ENCODE measurements at regions not wholly inside any gene's neighbourhood (a gene's known extent, or its start where the extent isn't known, plus 50 kb on each side); places are given as distances from the start of the nearest gene placed in this dataset.
"Not testable (repeated sequence)": the region's sequence is repeated elsewhere in the genome, so short reads cannot be mapped to it uniquely, and the experiment has no call there.

GRCh38 chr7:66413379-66414114 is 208.4 kb downstream of the TPST1 start:
- DNase-seq = peak; percentile 41

- DNase-seq = no peak
Observed at GRCh38 chr7:66415659-66416265, 210.6 kb downstream of the TPST1 start.

- no peak for DNase-seq
Observed at GRCh38 chr7:66418537-66418936, 210.1 kb upstream of the KCTD7 start.

GRCh38 chr7:66419210-66419609 is 209.5 kb upstream of the KCTD7 start:
- no peak for DNase-seq

- DNase-seq = no peak
Observed at GRCh38 chr7:66421830-66422475, 206.7 kb upstream of the KCTD7 start.

GRCh38 chr7:66423729-66424128 is 205.0 kb upstream of the KCTD7 start:
- DNase-seq = no peak

GRCh38 chr7:66426332-66426731 is 202.3 kb upstream of the KCTD7 start:
- no peak for DNase-seq

- no peak for DNase-seq
Observed at GRCh38 chr7:66426996-66427395, 201.7 kb upstream of the KCTD7 start.

- no peak for DNase-seq
Observed at GRCh38 chr7:66427956-66428355, 200.7 kb upstream of the KCTD7 start.

GRCh38 chr7:66429498-66430163 is 199.1 kb upstream of the KCTD7 start:
- no peak for DNase-seq

GRCh38 chr7:66430164-66430545 is 198.5 kb upstream of the KCTD7 start:
- no peak for DNase-seq

- DNase-seq = not testable (repeated sequence)
Observed at GRCh38 chr7:66438703-66439405, 189.8 kb upstream of the KCTD7 start.

- DNase-seq = no peak
Observed at GRCh38 chr7:66442385-66442784, 186.3 kb upstream of the KCTD7 start.

- no peak for DNase-seq
Observed at GRCh38 chr7:66443946-66444345, 184.7 kb upstream of the KCTD7 start.

- not testable (repeated sequence) for DNase-seq
Observed at GRCh38 chr7:66447007-66447406, 181.7 kb upstream of the KCTD7 start.

- DNase-seq = not testable (repeated sequence)
Observed at GRCh38 chr7:66450814-66451213, 177.9 kb upstream of the KCTD7 start.

- not testable (repeated sequence) for DNase-seq
Observed at GRCh38 chr7:66451713-66452112, 177.0 kb upstream of the KCTD7 start.

GRCh38 chr7:66452165-66452564 is 176.5 kb upstream of the KCTD7 start:
- DNase-seq = no peak

GRCh38 chr7:66453340-66453739 is 175.3 kb upstream of the KCTD7 start:
- DNase-seq = no peak

- DNase-seq = no peak
Observed at GRCh38 chr7:66454600-66455225, 174.0 kb upstream of the KCTD7 start.

- DNase-seq = not testable (repeated sequence)
Observed at GRCh38 chr7:66455432-66455831, 173.2 kb upstream of the KCTD7 start.

- DNase-seq = not testable (repeated sequence)
Observed at GRCh38 chr7:66456431-66456830, 172.2 kb upstream of the KCTD7 start.
